T1000 (cell line): ENCODE measurements at regions not wholly inside any gene's neighbourhood (a gene's known extent, or its start where the extent isn't known, plus 50 kb on each side); places are given as distances from the start of the nearest gene placed in this dataset.

ENCODE experiments used
- DNase-seq: peaks from one replicate; lab custom pipeline; 2025; ENCODE audit warnings: mixed read lengths; lab: John Stamatoyannopoulos, UW

DNA sequence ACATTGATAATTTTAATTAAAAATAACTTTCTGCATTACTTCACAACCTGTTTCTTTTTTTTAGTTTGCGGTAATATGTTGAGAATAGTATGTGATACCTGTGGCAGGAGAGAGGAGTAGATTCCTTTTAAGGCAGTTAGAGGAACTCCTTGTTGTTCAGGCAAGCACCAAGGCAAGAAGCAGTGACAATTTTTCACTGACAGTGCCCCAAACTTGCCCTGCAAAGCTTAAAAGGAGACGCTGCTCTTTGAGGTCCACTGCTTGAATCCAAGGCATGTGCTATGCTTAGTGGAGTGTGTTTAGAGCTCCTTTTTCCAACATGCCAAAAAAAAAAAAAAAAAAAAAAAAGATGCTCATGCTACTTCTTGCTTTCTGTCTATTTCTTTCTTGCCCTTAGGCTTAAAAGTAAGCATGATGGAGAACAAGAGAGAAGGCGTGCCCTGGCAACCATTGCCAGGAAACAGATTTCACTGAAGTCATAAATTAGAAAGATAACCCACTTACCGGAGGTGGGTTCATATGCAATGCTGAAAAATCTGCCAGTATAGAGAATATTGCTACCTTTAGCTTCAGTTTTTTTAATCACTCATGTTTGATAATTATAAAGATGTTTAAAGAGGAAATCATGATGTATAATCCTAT, 58.3 kb upstream of the DYRK2 start:
- no peak for DNase-seq

DNA sequence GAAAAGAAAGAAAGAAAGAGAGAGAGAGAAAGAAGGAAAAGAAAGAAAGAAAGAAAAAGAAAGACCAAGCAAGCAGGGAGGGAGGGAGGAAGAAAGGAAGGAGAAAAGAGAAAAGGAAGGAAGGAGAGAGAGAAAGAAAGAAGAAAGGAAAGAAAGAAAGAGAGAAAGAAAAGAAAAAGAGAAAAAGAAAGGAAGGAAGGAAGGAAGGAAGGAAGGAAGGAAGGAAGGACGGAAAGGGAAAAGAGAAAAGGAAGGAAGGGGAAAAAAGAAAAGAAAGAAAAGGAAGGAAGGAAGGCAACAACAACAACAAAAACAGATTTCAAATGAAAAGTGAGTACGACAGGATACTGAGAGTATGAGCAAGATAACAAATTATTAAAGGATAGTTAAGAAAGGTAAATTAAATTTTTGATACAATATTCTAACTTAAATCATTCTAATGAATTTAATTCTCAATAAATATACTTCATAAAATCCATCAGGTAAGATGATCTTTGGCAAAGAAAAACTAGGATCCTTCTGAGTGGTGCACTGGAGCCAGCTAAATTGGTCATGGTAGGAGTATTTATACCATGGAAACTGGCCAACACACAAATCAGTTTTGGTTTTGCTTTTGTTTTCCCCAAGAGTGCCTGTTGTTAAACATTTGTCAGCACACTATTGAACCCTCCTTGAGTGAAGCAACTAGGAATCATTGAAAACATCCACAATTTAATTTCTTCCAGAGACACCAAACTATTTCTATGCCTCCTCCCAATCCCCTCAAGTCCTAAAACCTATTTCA, 56.1 kb upstream of the DYRK2 start:
- no peak for DNase-seq

DNA sequence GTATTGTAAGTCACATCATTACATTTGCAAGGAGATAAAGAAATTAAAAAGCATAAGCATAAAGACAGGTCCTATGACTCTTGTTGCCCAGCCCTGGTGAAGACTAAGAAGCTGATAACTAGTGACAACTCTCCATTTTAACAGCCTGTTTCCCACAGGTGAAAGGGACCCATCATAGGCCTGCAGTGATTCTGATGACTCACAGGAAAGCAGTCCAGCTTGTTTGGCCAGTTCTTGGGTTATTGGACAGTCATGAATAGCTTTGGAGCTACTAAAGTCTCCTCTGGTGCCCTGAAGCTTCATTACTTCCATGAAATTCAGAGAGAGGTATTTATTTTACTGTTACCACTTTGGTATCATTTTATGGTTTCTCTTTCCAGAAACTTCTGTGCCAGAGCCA, 55.5 kb upstream of the DYRK2 start:
- no peak for DNase-seq

DNA sequence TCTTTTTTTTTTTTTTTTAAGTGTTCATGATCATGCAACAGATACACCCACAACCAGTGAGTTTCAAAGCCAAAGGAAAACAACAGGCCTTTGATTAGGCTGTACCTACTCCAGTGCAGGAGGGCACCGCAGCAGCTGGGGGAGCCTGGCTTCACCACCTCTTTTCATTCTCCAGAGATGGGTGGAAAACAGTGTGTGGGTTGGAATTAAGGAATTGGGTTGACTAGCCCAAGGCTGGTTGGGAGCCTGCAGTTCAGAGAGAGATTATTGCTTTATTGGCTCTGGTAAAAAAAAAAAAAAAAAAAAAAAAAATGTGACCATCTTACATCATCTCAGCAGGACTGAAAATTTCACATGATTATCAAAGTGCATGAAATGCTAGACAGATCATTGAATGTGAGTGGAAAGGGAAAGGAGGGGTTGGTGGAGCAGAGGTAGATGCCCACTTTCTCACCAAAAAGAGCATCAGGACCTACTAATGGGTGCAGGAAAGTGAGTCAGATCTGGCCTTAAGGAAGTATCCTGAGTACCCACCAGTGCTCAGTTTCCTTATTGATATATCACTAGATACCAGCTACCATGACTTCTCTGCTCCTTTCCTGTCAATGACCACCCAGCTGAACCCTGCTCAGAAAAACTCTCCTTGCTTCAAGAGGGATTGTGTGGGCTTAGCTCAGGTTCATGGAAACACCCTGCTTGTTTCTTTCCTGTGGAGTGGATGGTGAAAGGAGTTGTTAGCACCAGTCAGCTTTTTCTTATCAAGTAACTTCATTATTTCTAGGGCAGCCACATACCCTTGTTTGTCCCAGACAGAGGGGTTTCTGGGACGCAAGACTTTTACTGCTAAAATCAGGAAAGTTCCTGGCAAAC, 54.8 kb upstream of the DYRK2 start:
- DNase-seq, result no peak

DNA sequence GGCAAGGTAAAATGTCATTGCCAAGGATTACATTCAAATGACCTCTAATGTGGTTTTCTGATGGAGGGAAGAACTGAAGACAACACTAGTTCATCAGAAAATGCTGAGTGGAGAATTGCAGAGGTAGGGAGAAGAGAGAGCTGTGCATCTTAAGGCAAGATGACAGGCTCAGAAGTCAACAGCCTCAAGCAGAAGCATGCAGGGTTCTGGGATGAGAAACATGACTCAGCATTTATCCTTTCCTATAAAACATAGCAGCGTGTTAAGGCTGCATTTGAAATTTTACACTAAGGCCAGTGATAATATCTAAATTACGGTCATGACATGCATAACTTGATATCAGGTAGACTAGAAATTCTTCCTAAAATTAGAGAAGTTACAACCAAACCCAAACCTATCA, 53.7 kb upstream of the DYRK2 start:
- DNase-seq, result no peak

DNA sequence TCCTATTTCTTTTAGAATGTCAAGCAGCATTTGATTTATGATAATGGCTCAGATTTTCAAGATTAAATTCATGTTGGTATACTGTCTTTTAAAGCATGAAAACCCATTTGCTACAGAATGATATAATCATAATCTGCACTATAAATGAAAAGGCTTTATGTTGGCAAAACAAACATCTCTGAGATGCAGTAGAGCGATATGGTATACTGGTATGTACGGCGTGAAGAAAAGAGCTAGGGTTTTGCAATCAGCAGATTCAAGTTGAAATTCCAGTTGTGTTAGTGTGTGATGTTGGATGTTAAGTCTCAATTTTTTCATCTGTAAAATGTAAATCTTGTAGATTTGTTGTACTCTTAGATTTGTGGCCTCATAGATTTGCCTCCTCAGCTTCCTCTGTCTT, 53.2 kb upstream of the DYRK2 start:
- no peak for DNase-seq

DNA sequence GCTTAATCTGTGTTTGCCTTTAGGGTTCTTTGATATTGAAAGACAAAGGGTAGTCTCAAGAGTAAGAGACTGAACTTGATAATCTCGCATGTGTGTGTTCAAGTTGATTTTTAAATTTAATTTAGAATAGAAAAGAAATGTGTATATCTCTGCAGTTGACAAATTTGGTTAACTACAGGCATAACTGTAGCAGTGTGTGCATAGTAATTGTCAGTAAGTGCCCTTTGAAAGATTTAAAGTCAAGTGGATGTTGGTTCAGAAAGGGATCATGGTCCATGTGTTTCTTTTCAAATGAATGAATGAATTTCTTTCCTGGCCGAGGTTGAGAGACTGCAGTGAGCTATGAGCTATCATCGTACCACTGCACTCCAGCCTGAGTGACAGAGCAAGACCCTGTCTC, 49.9 kb upstream of the DYRK2 start:
- no peak for DNase-seq
